ENCODE measurements at regions not wholly inside any gene's neighbourhood (a gene's known extent, or its start where the extent isn't known, plus 50 kb on each side); places are given as distances from the start of the nearest gene placed in this dataset.

- H3K4me3 ChIP-seq (ENCODE audit: low read length), result no peak overlapping the region
- TF ChIP-seq CTCF (conservative IDR thresholded peaks at IDR 0.05; ENCODE audit: low read depth, low read length), result no peak
- no peak for DNase-seq (ENCODE audit: low read depth)
These were observed 661.5 kb upstream of the NUDT12 start for GRCh38 chr5:104223885-104224773.

GRCh38 chr5:104218200-104218599, 655.6 kb upstream of the NUDT12 start:
- no peak for TF ChIP-seq CTCF (conservative IDR thresholded peaks at IDR 0.05; ENCODE audit: low read depth, low read length)
- no peak for DNase-seq (ENCODE audit: low read depth)
- no peak overlapping the region for H3K4me3 ChIP-seq (ENCODE audit: low read length)

- no peak for DNase-seq (ENCODE audit: low read depth)
- TF ChIP-seq CTCF (conservative IDR thresholded peaks at IDR 0.05; ENCODE audit: low read depth, low read length), result no peak
- no peak overlapping the region for H3K4me3 ChIP-seq (ENCODE audit: low read length)
These were observed 650.6 kb upstream of the NUDT12 start for GRCh38 chr5:104213216-104213615.

- no peak for DNase-seq (ENCODE audit: low read depth)
- TF ChIP-seq CTCF (conservative IDR thresholded peaks at IDR 0.05; ENCODE audit: low read depth, low read length), result no peak
- no peak overlapping the region for H3K4me3 ChIP-seq (ENCODE audit: low read length)
These were observed 637.2 kb upstream of the NUDT12 start for GRCh38 chr5:104199771-104200170.

DNA sequence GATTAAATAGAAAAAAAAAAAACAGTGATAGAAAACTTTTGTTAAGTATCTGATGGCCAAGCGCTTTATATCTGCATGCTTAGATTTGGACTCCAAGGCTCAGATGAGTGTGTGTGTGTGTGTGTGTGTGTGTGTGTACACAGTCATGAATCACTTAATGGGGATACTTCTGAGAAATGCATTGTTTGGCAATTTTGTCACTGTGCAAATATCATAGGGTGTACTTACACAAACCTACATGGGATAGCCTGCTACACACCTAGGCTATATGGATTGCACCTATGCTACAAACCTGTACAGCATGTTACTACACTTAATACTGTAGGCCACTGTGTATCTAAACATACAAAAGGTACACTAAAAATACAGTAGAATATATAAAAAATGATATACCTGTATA, 635.6 kb upstream of the NUDT12 start:
- H3K4me3 ChIP-seq (ENCODE audit: low read length), result no peak overlapping the region
- DNase-seq (ENCODE audit: low read depth), result no peak
- TF ChIP-seq CTCF (conservative IDR thresholded peaks at IDR 0.05; ENCODE audit: low read depth, low read length), result no peak

GRCh38 chr5:104189909-104190308, 627.3 kb upstream of the NUDT12 start:
- DNase-seq (ENCODE audit: low read depth), result peak; percentile 62
- H3K4me3 ChIP-seq (ENCODE audit: low read length), result no peak overlapping the region
- TF ChIP-seq CTCF (conservative IDR thresholded peaks at IDR 0.05; ENCODE audit: low read depth, low read length), result no peak

- no peak for DNase-seq (ENCODE audit: low read depth)
- TF ChIP-seq CTCF (conservative IDR thresholded peaks at IDR 0.05; ENCODE audit: low read depth, low read length), result no peak
- no peak overlapping the region for H3K4me3 ChIP-seq (ENCODE audit: low read length)
These were observed 626.4 kb upstream of the NUDT12 start for GRCh38 chr5:104189031-104189430.
